Epithelial cell of proximal tubule (primary cell): ENCODE measurements at regions not wholly inside any gene's neighbourhood (a gene's known extent, or its start where the extent isn't known, plus 50 kb on each side); places are given as distances from the start of the nearest gene placed in this dataset.

Experiments
- DNase-seq: peaks from one replicate; pipeline ENCODE4 v3.0.0-alpha.2; 2011; ENCODE audit warnings: low read depth
- H3K4me3 ChIP-seq: 2 replicates; pipeline ENCODE4 v1.5.1; 2011; ENCODE audit warnings: low read depth, mild to moderate bottlenecking, low read length
- TF ChIP-seq, protein P1 (sequence below): conservative IDR thresholded peaks from 2 replicates; pipeline ENCODE4 v1.5.1; 2012; ENCODE audit warnings: low read depth, mild to moderate bottlenecking, low read length

DNA sequence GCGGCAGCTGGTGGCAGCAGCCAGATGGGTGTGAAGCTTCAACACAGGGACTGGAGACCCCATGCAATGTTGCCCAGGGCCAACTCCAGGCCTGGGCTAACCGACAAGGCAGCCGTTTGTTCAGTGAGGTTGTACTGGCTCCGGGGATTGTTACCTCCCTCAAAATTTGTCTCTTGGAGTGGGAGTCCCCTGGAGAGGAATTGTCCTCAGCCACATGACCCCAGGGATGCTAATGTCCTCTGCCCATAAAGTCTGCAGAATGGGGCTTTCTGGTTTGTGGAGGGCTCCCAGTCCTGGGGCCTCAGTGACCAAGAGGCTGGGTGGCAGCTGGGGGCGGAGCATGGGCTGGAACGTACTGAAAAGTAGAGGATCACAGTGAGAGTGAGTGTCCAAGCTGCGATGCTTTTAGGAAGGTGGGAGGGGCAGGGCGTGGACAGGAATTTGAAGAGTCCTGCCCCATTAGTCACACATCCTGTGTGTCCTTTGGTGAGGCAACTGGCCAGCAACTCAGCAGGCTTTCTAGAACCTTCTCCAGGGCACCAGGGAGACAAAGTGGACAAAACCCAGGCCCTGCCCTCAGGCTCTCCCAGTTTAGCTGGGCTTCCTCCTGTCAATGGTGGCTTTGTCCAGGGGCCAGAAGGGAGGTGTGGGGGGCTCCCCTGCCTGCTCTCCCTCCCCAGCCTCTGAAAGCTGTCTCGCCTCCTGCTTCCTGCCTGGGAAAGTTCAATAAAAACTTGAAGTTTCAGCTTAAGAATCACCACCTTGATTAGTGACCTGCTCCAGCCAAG is 114.0 kb downstream of the NSG2 start:
- TF ChIP-seq, protein P1, sequence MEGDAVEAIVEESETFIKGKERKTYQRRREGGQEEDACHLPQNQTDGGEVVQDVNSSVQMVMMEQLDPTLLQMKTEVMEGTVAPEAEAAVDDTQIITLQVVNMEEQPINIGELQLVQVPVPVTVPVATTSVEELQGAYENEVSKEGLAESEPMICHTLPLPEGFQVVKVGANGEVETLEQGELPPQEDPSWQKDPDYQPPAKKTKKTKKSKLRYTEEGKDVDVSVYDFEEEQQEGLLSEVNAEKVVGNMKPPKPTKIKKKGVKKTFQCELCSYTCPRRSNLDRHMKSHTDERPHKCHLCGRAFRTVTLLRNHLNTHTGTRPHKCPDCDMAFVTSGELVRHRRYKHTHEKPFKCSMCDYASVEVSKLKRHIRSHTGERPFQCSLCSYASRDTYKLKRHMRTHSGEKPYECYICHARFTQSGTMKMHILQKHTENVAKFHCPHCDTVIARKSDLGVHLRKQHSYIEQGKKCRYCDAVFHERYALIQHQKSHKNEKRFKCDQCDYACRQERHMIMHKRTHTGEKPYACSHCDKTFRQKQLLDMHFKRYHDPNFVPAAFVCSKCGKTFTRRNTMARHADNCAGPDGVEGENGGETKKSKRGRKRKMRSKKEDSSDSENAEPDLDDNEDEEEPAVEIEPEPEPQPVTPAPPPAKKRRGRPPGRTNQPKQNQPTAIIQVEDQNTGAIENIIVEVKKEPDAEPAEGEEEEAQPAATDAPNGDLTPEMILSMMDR, result no peak
- no peak overlapping the region for H3K4me3 ChIP-seq
- DNase-seq, result no peak

- TF ChIP-seq, protein P1, result no peak
- no peak for DNase-seq
- no peak overlapping the region for H3K4me3 ChIP-seq
Measured at GRCh38 chr5:174165406-174165805, 119.9 kb downstream of the NSG2 start.

- no peak overlapping the region for H3K4me3 ChIP-seq
- TF ChIP-seq, protein P1, result no peak
- DNase-seq, result no peak
Measured at GRCh38 chr5:174166231-174167079, 120.9 kb downstream of the NSG2 start.

GRCh38 chr5:174167080-174167910 is 121.8 kb downstream of the NSG2 start:
- H3K4me3 ChIP-seq, result no peak overlapping the region
- TF ChIP-seq, protein P1, result no peak
- DNase-seq, result no peak

DNA sequence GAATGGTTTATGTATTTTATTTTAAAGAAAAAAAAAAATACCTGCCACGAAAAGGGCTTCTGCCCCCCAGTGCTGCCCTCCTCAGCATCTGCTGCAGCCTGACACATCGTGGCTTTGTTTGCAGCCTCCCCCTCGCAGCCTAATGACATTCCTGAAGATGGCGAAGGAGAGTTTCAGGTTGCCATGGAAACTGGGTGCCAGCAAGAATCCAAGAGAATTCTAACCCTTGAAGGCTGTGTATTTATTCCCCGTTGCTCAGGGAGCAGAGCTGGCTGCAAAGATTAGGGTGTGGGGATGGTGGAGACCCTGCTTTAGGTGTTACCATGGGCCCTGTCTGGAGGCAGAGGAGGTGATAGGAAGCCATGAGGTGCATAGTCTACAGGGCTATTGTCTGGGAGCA is 126.6 kb downstream of the NSG2 start:
- TF ChIP-seq, protein P1, result no peak
- H3K4me3 ChIP-seq, result no peak overlapping the region
- DNase-seq, result no peak

GRCh38 chr5:174172566-174172965 is 127.1 kb downstream of the NSG2 start:
- no peak for DNase-seq
- H3K4me3 ChIP-seq, result no peak overlapping the region
- TF ChIP-seq, protein P1, result no peak
